Mesothelial cell of epicardium (in vitro differentiated cells): ENCODE measurements at regions not wholly inside any gene's neighbourhood (a gene's known extent, or its start where the extent isn't known, plus 50 kb on each side); places are given as distances from the start of the nearest gene placed in this dataset.

ENCODE experiments used
- DNase-seq, 2 experiments: peaks; one replicate each; pipeline ENCODE4 v3.0.0; 2021; ENCODE audit warnings: low spot score in 2 of 2; ENCODE audit not compliant: unreplicated experiment in 2 of 2
- H3K27ac Mint-ChIP-seq: 2 replicates; pipeline ENCODE4 v1.8.0; 2021; ENCODE audit warnings: mixed read lengths
- H3K27me3 Mint-ChIP-seq: 2 replicates; pipeline ENCODE4 v1.8.0; 2021; ENCODE audit warnings: low read depth, mixed read lengths
- H3K36me3 Mint-ChIP-seq: 2 replicates; pipeline ENCODE4 v1.8.0; 2021; ENCODE audit warnings: mixed read lengths
- H3K4me1 Mint-ChIP-seq: 2 replicates; pipeline ENCODE4 v1.8.0; 2021; ENCODE audit warnings: mixed read lengths
- H3K4me3 Mint-ChIP-seq: 2 replicates; pipeline ENCODE4 v1.8.0; 2021; ENCODE audit warnings: mild to moderate bottlenecking, moderate library complexity, mixed read lengths
- H3K9me3 Mint-ChIP-seq: 2 replicates; pipeline ENCODE4 v1.8.0; 2021; ENCODE audit warnings: mixed read lengths
- CTCF ChIP-seq: fragments of 200-600 bp; sonication (generic); IDR thresholded peaks from one replicate; pipeline ENCODE4 v1.5.0; 2021; ENCODE audit warnings: antibody characterized with exemption; ENCODE audit not compliant: unreplicated experiment

GRCh38 chr2:121860758-121861227 is 105.3 kb downstream of the TSN start:
- TF ChIP-seq CTCF = no peak
- Mint-ChIP-seq H3K27me3 (peaks cover 32% of the 10 kb centered on the region), H3K36me3 (no peaks in the 10 kb centered on the region), H3K4me1 (peaks cover 2% of the 10 kb centered on the region), H3K9me3 (peaks cover 21% of the 10 kb centered on the region), H3K27ac (no peak overlapping the region), H3K4me3 (no peak overlapping the region)
- no peak for DNase-seq

- DNase-seq = no peak
- H3K4me3 Mint-ChIP-seq = no peak overlapping the region
- H3K27ac Mint-ChIP-seq = no peak overlapping the region
- H3K36me3 Mint-ChIP-seq = no peaks in the 10 kb centered on the region
- no peak for TF ChIP-seq CTCF
- peaks cover 34% of the 10 kb centered on the region for H3K27me3 Mint-ChIP-seq
- no peaks in the 10 kb centered on the region for H3K4me1 Mint-ChIP-seq
- H3K9me3 Mint-ChIP-seq = peaks cover 21% of the 10 kb centered on the region
Measured at GRCh38 chr2:121862286-121862685, 106.8 kb downstream of the TSN start.

GRCh38 chr2:121865914-121866313 is 110.5 kb downstream of the TSN start:
- no peaks in the 10 kb centered on the region for H3K4me1 Mint-ChIP-seq
- H3K36me3 Mint-ChIP-seq = no peaks in the 10 kb centered on the region
- peaks cover 45% of the 10 kb centered on the region for H3K27me3 Mint-ChIP-seq
- no peak overlapping the region for H3K4me3 Mint-ChIP-seq
- DNase-seq = no peak
- no peak for TF ChIP-seq CTCF
- peaks cover 15% of the 10 kb centered on the region for H3K9me3 Mint-ChIP-seq
- H3K27ac Mint-ChIP-seq = no peak overlapping the region

GRCh38 chr2:121866789-121867188 is 111.3 kb downstream of the TSN start:
- no peak overlapping the region for H3K4me3 Mint-ChIP-seq
- no peak for TF ChIP-seq CTCF
- H3K27ac Mint-ChIP-seq = no peak overlapping the region
- H3K4me1 Mint-ChIP-seq = no peaks in the 10 kb centered on the region
- no peaks in the 10 kb centered on the region for H3K36me3 Mint-ChIP-seq
- H3K27me3 Mint-ChIP-seq = peaks cover 48% of the 10 kb centered on the region
- DNase-seq = no peak
- H3K9me3 Mint-ChIP-seq = peaks cover 11% of the 10 kb centered on the region

GRCh38 chr2:121868652-121869051 is 113.2 kb downstream of the TSN start:
- Mint-ChIP-seq H3K4me1 (no peaks in the 10 kb centered on the region), H3K4me3 (no peak overlapping the region), H3K27me3 (peaks cover 44% of the 10 kb centered on the region), H3K36me3 (no peaks in the 10 kb centered on the region), H3K9me3 (peaks cover 3% of the 10 kb centered on the region), H3K27ac (no peak overlapping the region)
- DNase-seq = no peak
- no peak for TF ChIP-seq CTCF

GRCh38 chr2:121869363-121869762 is 113.9 kb downstream of the TSN start:
- Mint-ChIP-seq H3K36me3 (no peaks in the 10 kb centered on the region), H3K27me3 (peaks cover 43% of the 10 kb centered on the region), H3K9me3 (no peaks in the 10 kb centered on the region), H3K4me3 (no peak overlapping the region), H3K27ac (no peak overlapping the region), H3K4me1 (no peaks in the 10 kb centered on the region)
- no peak for DNase-seq
- no peak for TF ChIP-seq CTCF
